Keratinocyte (primary cell): ENCODE measurements at regions not wholly inside any gene's neighbourhood (a gene's known extent, or its start where the extent isn't known, plus 50 kb on each side); places are given as distances from the start of the nearest gene placed in this dataset.

ENCODE experiments used
- CTCF ChIP-seq, 3 experiments: IDR thresholded peaks in 1 of 3; conservative IDR thresholded peaks in 1 of 3; optimal IDR thresholded peaks in 1 of 3; 2 replicates in 2 of 3; 3 replicates in 1 of 3; pipeline versions ENCODE3 to v1.5.1; 2011; ENCODE audit warnings: low read length in 3 of 3, mild to moderate bottlenecking in 3 of 3, moderate library complexity in 2 of 3, control low read depth in 1 of 3, inconsistent platforms in 1 of 3; ENCODE audit not compliant: insufficient read depth in 2 of 3; ENCODE audit errors: extremely low read depth in 1 of 3
- EZH2 ChIP-seq: IDR thresholded peaks from one replicate; pipeline ENCODE4 v1.6.1; 2012; ENCODE audit warnings: inconsistent platforms, mild to moderate bottlenecking, low read length, moderate library complexity

- no peak for TF ChIP-seq CTCF (optimal IDR thresholded peaks at IDR 0.05 in 1 of 3, IDR thresholded peaks at IDR 0.05 in 1 of 3, conservative IDR thresholded peaks at IDR 0.05 in 1 of 3; ENCODE audit: extremely low read depth in 1 of 3, insufficient read depth in 2 of 3, low read length in 3 of 3)
- TF ChIP-seq EZH2: no peak
Measured at GRCh38 chr16:72470541-72470940, 298.6 kb upstream of the PMFBP1 start.
